ENCODE measurements at regions not wholly inside any gene's neighbourhood (a gene's known extent, or its start where the extent isn't known, plus 50 kb on each side); places are given as distances from the start of the nearest gene placed in this dataset.
A peak's percentile ranks its signal among the peaks of the same experiment; 100 is the strongest.

- in situ Hi-C loops (cut with HindIII; ENCODE audit: low pct_unique_long_range_greater_than_20kb, low sequenced_read_pairs), result no loop called here
- no peak for DNase-seq (ENCODE audit: low read depth, low spot score)
Observed at GRCh38 chr6:163840880-163841279, 426.4 kb downstream of the QKI start.

- DNase-seq (ENCODE audit: low read depth, low spot score), result no peak
- in situ Hi-C loops (cut with HindIII; ENCODE audit: low pct_unique_long_range_greater_than_20kb, low sequenced_read_pairs), result no loop called here
Observed at GRCh38 chr6:163839296-163839695, 424.8 kb downstream of the QKI start.

DNA sequence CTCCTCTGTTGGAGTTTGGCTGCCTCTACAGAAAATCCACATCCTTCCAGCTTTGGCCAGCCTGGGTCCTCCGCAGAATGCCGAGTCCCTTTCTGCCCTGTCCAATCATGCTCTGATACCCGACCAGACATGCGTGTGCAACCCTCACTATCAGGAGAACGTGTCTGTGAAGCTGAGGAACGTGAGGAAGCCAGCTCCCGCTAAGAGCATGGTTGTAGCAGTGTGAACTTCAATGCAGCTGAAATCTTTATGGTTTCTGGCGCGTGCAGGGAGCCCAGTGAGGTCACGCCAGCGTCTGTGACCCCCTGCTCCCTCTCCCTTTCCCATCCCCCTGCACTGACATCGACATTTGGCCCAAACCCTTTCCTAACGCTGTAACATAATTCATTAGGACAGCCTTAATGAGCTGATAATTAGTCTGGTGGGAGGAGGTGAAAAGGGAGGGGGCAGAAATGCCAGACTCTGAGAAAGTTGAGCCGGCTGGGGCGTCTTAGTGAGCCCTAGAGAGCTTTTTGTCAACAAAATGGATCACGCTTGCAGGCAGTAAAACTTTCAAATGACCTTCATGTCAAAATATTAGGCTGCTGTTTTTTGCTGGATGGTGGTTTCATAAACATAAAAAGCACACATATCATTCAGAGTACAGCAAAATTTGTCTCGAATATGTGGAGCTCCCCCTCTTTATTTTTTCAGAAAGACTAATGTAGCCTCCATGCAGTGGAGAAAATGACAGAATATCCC, 423.3 kb downstream of the QKI start:
- peak; percentile 4 for DNase-seq (ENCODE audit: low read depth, low spot score)

DNA sequence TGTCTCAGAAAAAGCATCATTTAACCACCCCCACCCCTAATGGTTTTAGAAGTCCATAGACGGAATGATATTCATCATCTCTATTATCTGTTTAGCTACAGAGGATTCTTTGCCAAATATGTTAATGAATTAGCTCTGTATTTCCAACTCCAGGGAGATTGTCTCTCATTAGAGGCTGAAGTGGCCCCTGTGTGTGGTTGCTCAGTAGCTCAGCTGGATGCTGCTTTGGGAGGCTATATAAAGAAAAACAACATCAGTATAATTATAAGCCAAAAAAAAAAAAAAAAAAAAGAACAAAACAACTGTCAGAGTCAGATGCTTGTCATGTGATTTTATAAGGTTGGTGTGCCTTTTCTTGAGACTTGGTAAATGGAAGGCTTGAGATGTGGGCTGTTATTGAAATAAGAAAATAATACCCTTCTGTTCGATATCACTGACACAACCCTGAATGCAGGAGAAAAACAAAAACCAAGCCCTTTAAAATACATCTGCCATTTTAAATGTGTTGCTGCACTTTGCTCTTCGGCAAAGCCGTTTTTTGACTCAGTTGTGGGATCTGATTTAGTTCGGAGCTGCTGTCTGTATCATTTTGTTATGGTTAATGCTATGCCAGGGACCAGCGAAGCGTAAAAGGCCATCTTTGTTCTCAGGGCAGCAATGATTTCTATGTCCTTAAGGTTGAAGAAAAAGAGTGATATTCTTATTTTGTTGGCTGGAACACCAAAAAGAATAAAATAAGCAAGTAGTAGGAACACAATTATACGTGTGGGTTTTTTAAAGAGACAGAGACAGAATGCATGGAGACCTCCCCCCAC, 422.6 kb downstream of the QKI start:
- in situ Hi-C loops (cut with HindIII; ENCODE audit: low pct_unique_long_range_greater_than_20kb, low sequenced_read_pairs), result no loop called here
- peak; percentile 47 for DNase-seq (ENCODE audit: low read depth, low spot score)

More for the DNA sequence above, 423.3 kb downstream of the QKI start:
- in situ Hi-C loops (cut with HindIII; ENCODE audit: low pct_unique_long_range_greater_than_20kb, low sequenced_read_pairs), result no loop called here

- in situ Hi-C loops (cut with HindIII; ENCODE audit: low pct_unique_long_range_greater_than_20kb, low sequenced_read_pairs), result no loop called here
- no peak for DNase-seq (ENCODE audit: low read depth, low spot score)
Observed at GRCh38 chr6:163835439-163836171, 421.1 kb downstream of the QKI start.

- DNase-seq (ENCODE audit: low read depth, low spot score), result no peak
- in situ Hi-C loops (cut with HindIII; ENCODE audit: low pct_unique_long_range_greater_than_20kb, low sequenced_read_pairs), result no loop called here
Observed at GRCh38 chr6:163834226-163834970, 419.9 kb downstream of the QKI start.

- in situ Hi-C loops (cut with HindIII; ENCODE audit: low pct_unique_long_range_greater_than_20kb, low sequenced_read_pairs), result no loop called here
- no peak for DNase-seq (ENCODE audit: low read depth, low spot score)
Observed at GRCh38 chr6:163831736-163832135, 417.2 kb downstream of the QKI start.

DNA sequence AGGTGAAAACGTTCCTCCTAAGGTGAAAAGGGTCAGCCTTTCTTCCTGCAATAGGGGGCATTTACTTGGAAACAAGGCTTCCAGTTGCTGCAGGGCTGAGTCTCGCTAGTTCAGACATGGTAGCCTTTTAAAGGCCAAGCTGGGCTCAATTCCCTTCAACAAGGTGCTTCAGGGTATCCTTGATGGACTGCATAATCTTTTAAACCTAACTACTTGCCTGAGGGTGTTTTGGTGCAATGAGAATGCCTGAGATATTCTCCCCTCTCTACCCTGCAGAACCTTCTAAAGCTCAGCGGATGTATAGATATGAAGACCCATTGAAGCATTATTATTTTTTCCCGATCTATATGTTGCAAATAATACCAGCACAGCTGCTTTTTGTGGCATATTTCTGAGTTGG, 416.1 kb downstream of the QKI start:
- in situ Hi-C loops (cut with HindIII; ENCODE audit: low pct_unique_long_range_greater_than_20kb, low sequenced_read_pairs), result no loop called here

DNA sequence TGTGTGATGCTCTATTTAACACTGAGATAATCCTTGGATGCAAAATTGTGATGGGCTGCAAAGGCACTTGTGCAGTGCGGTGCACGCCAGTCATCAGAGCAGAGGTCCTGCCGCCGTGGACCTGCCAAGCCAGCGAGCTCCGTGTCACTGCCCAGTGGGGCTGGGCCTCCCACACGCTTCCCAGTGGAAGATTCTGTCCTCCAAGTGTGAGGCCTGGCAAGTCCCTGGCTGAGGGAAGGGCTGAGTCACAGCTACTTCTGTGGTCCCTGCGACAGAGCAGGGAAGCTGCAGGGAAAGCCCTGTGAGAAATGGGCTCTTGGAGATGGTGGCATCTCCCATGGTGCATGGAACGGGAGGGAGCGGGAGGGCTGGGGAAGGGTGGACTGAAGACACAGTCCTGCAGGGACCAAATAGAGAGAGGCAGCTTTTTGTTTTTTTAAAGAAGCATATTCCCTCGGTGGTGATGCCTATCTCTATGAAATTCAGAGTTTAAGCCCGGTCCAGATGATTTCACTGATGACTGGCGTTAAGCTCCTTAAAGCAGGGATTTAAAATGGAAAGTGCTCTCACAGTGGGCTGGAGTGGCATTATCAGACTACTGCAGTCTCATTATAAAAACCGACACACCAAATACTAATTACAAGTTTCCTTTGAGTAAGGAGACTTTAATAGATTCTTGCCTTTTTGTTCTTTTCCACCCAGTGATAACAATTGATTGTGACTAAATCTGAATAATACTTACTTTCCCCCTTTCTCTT, 413.7 kb downstream of the QKI start:
- in situ Hi-C loops (cut with HindIII; ENCODE audit: low pct_unique_long_range_greater_than_20kb, low sequenced_read_pairs), result no loop called here
- no peak for DNase-seq (ENCODE audit: low read depth, low spot score)

More for the DNA sequence above, 416.1 kb downstream of the QKI start:
- no peak for DNase-seq (ENCODE audit: low read depth, low spot score)

DNA sequence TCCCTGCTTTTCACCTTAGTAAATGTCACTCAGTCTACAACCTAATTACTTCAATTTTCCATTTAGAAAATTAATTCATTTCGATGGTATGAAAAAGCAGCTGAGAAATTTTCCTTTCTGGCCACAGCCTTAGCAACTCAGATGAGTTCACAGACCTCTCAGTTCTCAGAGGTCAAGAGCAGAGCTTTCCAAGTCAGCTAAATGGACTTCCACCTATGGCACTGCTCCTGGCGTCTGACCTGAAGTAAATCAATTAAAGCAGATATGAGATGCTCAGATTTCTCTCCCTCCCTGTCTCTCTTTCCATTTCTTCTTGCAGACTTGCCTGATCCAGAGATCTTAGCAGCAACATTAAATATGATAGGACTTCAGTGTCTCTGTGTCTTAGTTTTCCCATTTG, 412.6 kb downstream of the QKI start:
- DNase-seq (ENCODE audit: low read depth, low spot score), result no peak
- in situ Hi-C loops (cut with HindIII; ENCODE audit: low pct_unique_long_range_greater_than_20kb, low sequenced_read_pairs), result no loop called here

DNA sequence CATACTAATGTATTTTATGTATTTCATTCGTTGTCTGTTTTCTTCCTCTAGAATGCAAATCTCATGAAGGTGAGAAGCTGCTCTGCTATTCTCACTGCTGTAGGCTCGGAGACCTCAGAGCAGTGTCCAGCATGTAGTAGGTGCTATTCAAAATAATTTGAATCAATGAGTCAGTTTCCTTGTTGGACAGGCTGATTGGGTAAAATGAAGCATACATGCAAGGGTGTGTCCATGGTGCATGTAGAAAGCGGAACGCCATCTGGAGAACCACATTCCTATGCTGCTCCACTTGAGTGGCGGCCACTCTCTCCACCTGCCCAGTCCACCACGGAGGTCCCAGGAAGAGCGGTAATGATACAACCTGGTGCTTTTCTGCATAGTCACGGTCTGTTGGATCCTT, 412.1 kb downstream of the QKI start:
- in situ Hi-C loops (cut with HindIII; ENCODE audit: low pct_unique_long_range_greater_than_20kb, low sequenced_read_pairs), result no loop called here
- no peak for DNase-seq (ENCODE audit: low read depth, low spot score)

DNA sequence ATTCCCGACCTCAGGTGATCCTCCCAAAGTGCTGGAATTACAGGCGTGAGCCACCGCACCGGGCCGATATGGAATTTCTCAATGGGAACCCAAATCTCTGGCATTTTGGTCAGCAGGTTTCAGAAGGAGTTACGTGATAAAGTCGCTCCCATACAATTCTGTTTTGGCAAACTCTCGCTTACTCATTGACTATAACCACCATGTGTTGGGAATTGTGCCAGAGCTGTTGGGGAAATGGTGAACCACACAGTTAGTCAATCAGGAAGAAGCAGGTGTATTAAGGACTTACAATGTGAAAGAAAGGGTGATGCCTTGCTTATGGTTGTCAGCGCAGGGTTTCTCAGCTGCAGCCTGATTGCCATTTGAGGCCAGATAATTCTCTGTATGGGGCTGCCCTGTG, 410.5 kb downstream of the QKI start:
- in situ Hi-C loops (cut with HindIII; ENCODE audit: low pct_unique_long_range_greater_than_20kb, low sequenced_read_pairs), result no loop called here
- no peak for DNase-seq (ENCODE audit: low read depth, low spot score)

GRCh38 chr6:163823577-163823976, 409.1 kb downstream of the QKI start:
- DNase-seq (ENCODE audit: low read depth, low spot score), result peak; percentile 9
- in situ Hi-C loops (cut with HindIII; ENCODE audit: low pct_unique_long_range_greater_than_20kb, low sequenced_read_pairs), result no loop called here

- no peak for DNase-seq (ENCODE audit: low read depth, low spot score)
- in situ Hi-C loops (cut with HindIII; ENCODE audit: low pct_unique_long_range_greater_than_20kb, low sequenced_read_pairs), result no loop called here
Observed at GRCh38 chr6:163820745-163821458, 406.4 kb downstream of the QKI start.

DNA sequence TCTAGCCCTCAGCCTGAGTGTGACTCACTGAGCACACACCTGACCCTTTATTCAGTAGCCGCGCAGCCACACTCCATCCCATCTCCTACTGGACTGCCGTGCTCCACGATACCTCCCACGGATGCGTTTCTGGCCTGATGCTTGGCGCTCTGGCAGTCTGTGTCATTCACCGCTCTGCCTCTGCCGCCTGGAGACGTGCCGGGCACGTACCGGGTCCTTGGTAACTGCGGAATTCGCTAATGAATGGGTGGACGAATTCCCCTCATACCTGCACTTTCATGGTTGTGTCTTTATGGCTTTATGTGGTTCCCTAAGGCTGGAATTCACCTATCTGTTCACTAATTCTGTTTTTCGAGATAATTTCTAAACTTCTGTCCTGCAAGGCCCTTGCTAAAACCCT, 405.7 kb downstream of the QKI start:
- in situ Hi-C loops (cut with HindIII; ENCODE audit: low pct_unique_long_range_greater_than_20kb, low sequenced_read_pairs), result no loop called here

DNA sequence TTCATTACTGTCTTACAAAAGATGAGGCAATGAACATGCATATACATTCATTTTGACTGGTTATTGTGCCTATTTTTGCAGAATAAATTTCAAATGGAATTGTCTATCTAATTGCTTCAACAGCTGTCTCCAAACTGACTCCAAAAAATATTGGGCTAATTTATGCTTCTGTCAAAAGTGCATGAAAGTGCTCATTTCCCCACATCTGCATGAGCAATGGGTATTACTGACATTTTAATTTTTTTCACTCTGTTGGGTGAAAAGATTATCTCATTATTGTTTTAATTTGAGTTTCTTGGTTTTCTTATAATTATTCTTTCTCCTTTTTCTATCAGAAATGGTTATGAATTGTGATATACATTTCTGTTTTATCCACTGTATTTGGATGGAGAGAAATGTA, 404.2 kb downstream of the QKI start:
- in situ Hi-C loops (cut with HindIII; ENCODE audit: low pct_unique_long_range_greater_than_20kb, low sequenced_read_pairs), result no loop called here
- DNase-seq (ENCODE audit: low read depth, low spot score), result no peak

More for the DNA sequence above, 405.7 kb downstream of the QKI start:
- no peak for DNase-seq (ENCODE audit: low read depth, low spot score)

- in situ Hi-C loops (cut with HindIII; ENCODE audit: low pct_unique_long_range_greater_than_20kb, low sequenced_read_pairs), result no loop called here
- no peak for DNase-seq (ENCODE audit: low read depth, low spot score)
Observed at GRCh38 chr6:163816441-163816840, 401.9 kb downstream of the QKI start.
